Glomerular visceral epithelial cell (primary cell): ENCODE measurements at regions not wholly inside any gene's neighbourhood (a gene's known extent, or its start where the extent isn't known, plus 50 kb on each side); places are given as distances from the start of the nearest gene placed in this dataset.
"Not testable (repeated sequence)": the region's sequence is repeated elsewhere in the genome, so short reads cannot be mapped to it uniquely, and the experiment has no call there.

Experiments
- DNase-seq: peaks from one replicate; pipeline ENCODE4 v3.0.0-alpha.2; 2016; ENCODE audit errors: extremely low spot score

GRCh38 chr2:81073412-81073811, 768.9 kb upstream of the LRRTM1 start:
- no peak for DNase-seq

GRCh38 chr2:81068144-81068543, 763.6 kb upstream of the LRRTM1 start:
- DNase-seq = no peak

- no peak for DNase-seq
These were observed 756.5 kb upstream of the LRRTM1 start for GRCh38 chr2:81061016-81061415.

GRCh38 chr2:81050580-81051095, 746.1 kb upstream of the LRRTM1 start:
- DNase-seq = no peak

DNA sequence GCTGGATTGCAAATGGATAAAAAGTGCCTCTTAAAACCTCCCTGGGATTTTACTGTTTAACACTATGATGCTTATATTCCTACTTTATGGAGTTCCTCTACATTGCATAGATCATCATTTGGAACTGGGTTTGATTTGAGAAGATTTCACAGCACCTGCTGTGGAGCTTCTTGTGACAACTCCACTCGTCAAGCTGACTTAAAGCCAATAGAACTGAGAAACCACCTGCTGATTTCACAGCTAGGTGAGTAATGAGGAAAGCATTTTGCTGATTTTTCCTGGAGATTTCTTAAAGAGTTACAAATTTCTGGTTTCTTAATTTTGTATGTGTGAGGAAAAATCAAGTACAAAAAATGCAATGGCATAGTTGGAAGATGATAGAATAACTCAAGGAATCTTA, 739.1 kb upstream of the LRRTM1 start:
- no peak for DNase-seq

- no peak for DNase-seq
These were observed 702.6 kb upstream of the LRRTM1 start for GRCh38 chr2:81007104-81007503.

GRCh38 chr2:81002906-81003305, 698.4 kb upstream of the LRRTM1 start:
- DNase-seq = no peak

GRCh38 chr2:80987466-80987865, 682.9 kb upstream of the LRRTM1 start:
- no peak for DNase-seq

GRCh38 chr2:80969900-80970299, 665.3 kb upstream of the LRRTM1 start:
- DNase-seq = no peak

DNA sequence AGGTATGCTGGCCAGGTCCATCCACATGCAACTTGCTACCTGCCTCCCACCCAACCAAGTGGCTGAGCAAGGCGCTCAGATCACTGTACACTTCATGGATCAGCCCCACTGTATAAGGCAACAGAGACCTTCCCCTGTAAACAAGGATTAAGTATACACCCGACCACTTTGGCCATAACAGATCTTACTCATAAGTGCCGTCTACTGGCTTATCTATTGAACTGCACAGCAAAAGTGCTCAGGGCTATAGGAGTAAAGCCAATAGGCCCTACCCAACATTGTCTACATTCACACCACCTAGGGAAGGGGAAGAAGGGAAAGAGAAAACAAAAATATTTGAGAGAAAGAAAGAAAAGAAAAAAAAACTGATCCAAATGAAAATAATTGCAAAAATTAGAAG, 663.9 kb upstream of the LRRTM1 start:
- no peak for DNase-seq

GRCh38 chr2:80947601-80948130, 643.1 kb upstream of the LRRTM1 start:
- peak; percentile 71 for DNase-seq

GRCh38 chr2:80943487-80943886, 638.9 kb upstream of the LRRTM1 start:
- DNase-seq = no peak

DNA sequence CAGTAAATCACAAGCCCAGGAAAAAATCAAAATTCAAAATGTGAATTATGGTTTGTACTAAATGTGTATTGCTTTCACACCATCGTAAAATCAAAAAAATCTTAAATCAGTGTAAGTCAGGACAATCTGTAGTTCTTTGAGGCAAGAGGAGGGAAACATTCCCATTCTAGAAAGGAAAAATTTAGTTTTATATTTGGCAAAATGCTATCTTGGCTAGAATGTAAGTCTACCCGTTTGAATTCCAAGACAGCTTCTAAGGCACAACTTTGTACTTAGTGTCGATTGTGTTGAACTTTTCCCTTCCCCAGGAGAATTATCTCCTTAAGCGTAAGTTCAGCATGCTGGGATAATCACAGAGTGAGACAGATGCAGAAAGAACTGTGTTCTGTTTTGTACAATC, 638.2 kb upstream of the LRRTM1 start:
- no peak for DNase-seq

DNA sequence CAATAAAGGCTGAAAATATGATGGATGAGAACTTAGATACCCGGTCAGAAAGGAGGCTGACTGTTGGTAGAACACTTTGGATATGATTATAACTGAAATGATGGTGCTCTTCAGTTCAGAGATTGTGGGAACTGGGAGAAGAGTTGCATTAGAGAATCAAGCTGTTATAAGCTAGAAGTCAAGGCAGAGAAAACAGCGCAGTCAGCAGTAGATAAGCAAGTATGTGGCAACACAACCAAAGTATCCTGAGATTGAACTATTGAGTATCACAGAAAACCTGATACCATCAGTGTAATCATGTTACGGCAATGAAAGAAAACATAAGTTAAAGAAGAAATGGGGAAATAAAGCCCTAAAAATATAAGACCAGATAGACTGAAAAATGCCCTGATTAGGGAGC, 633.9 kb upstream of the LRRTM1 start:
- DNase-seq = no peak

DNA sequence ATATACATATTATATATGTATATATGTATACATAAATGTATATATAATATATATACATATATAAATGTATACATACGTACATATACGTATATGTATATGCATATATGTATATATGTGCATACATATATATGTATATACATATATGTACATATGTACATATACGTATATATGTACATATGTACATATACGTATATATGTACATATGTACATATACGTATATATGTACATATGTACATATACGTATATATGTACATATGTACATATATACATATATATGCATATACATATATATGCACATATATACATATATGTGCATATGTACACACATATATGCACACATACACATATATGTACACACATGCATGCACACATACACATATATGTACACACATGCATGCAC, 627.3 kb upstream of the LRRTM1 start:
- DNase-seq = not testable (repeated sequence)

- DNase-seq = no peak
These were observed 626.2 kb upstream of the LRRTM1 start for GRCh38 chr2:80930777-80931176.

GRCh38 chr2:80926168-80926567, 621.6 kb upstream of the LRRTM1 start:
- no peak for DNase-seq

GRCh38 chr2:80896576-80896975, 592.0 kb upstream of the LRRTM1 start:
- DNase-seq = no peak

DNA sequence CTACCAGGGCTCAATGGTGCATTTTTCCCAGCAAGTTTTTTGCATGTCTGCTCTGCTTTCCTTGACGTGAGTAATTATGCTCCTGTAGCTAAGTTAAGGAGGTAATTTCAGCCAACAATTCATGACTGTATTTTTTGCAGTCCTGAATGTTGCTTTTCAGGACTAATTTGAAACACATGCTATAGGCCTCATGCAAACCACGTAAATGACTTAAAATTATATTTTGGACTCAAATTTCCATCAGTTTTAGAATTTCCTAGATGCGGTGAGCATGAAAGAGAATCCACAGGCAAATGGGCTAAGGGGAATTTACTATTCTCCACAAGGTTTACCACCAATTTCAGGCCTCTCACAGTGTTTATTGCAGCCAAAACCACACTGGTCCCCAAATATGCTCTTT, 589.9 kb upstream of the LRRTM1 start:
- DNase-seq = no peak

DNA sequence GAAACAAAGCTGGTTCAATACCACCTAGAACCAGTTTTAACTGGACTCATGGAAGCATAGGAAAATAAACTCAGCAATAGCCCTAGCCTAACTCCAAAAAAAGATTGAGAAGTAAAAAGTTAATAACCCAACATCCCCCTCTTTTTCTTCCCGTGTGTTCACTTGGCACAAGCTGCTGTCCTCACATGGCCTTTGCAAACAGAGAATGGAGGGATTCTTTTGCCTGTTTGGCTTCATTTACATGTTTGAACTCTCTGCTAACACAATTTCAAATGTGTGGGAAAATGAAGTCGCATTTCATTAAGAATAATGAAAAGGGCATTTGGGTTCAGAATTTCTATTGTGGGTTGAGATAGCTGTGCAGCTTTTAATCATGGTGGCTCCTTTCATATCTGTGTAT, 589.2 kb upstream of the LRRTM1 start:
- DNase-seq = no peak

DNA sequence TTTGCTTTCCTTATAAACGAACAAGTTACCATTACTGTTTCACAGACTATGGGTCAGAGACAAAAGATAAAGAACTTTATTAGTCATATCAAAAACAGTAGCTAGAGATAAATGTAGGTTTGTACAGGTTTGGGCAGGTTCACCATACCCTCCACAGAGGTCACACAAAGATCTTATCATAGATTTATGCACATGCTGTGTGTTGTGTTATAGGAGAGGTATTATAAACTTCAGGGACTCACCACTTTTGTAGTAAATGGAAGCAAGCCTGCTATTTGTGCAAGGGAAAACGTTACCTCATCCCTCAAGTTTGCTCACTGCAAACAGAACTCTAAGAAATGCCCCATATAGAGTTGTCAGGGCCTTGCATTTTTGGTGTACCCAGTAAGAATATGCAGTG, 584.5 kb upstream of the LRRTM1 start:
- no peak for DNase-seq

- DNase-seq = no peak
These were observed 583.4 kb upstream of the LRRTM1 start for GRCh38 chr2:80887841-80888378.

DNA sequence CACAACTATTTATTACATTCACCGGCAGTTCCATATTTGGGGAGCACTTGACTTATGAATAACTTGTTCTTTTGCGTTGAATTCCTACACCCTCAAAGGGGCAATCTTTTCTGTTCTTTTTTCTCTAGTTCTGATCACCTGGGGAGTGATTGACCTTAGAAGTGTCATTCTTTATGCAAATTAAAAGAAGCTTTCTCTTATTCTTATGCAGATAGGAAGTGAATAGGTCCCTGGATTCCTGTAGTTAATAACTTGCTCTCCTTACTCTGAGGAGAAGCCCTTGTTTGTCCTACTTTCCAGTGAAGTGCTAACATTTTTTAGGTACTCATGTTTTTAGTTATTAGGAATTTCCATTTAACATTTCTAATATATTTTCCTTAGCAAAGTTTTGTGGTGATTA, 569.8 kb upstream of the LRRTM1 start:
- DNase-seq = no peak

- no peak for DNase-seq
These were observed 565.4 kb upstream of the LRRTM1 start for GRCh38 chr2:80869858-80870438.
